ENCODE measurements at regions not wholly inside any gene's neighbourhood (a gene's known extent, or its start where the extent isn't known, plus 50 kb on each side); places are given as distances from the start of the nearest gene placed in this dataset.

- DNase-seq (ENCODE audit: extremely low read depth, low read depth), result no peak
- no peak for TF ChIP-seq CTCF (IDR thresholded peaks at IDR 0.05; ENCODE audit: low read depth, low read length)
Observed at GRCh38 chr1:99445071-99445470, 180.8 kb downstream of the PLPPR4 start.

- DNase-seq (ENCODE audit: extremely low read depth, low read depth), result peak; percentile 36
- TF ChIP-seq CTCF (IDR thresholded peaks at IDR 0.05; ENCODE audit: low read depth, low read length), result no peak
Observed at GRCh38 chr1:99445486-99445885, 181.2 kb downstream of the PLPPR4 start.

- TF ChIP-seq CTCF (IDR thresholded peaks at IDR 0.05; ENCODE audit: low read depth, low read length), result no peak
- DNase-seq (ENCODE audit: extremely low read depth, low read depth), result no peak
Observed at GRCh38 chr1:99447721-99448120, 183.4 kb downstream of the PLPPR4 start.

- no peak for DNase-seq (ENCODE audit: extremely low read depth, low read depth)
- TF ChIP-seq CTCF (IDR thresholded peaks at IDR 0.05; ENCODE audit: low read depth, low read length), result no peak
Observed at GRCh38 chr1:99455760-99456159, 190.2 kb upstream of the PALMD start.

- TF ChIP-seq CTCF (IDR thresholded peaks at IDR 0.05; ENCODE audit: low read depth, low read length), result no peak
Observed at GRCh38 chr1:99456536-99456935, 189.4 kb upstream of the PALMD start.

GRCh38 chr1:99457381-99458165, 188.3 kb upstream of the PALMD start:
- TF ChIP-seq CTCF (IDR thresholded peaks at IDR 0.05; ENCODE audit: low read depth, low read length), result no peak
- no peak for DNase-seq (ENCODE audit: extremely low read depth, low read depth)

More at GRCh38 chr1:99456536-99456935, 189.4 kb upstream of the PALMD start:
- no peak for DNase-seq (ENCODE audit: extremely low read depth, low read depth)

GRCh38 chr1:99461499-99461898, 184.4 kb upstream of the PALMD start:
- DNase-seq (ENCODE audit: extremely low read depth, low read depth), result no peak
- no peak for TF ChIP-seq CTCF (IDR thresholded peaks at IDR 0.05; ENCODE audit: low read depth, low read length)
